CD4-positive, alpha-beta T cell treated with Interleukin-10 for 1 hour (primary cell): ENCODE measurements at regions not wholly inside any gene's neighbourhood (a gene's known extent, or its start where the extent isn't known, plus 50 kb on each side); places are given as distances from the start of the nearest gene placed in this dataset.

Source experiments
- DNase-seq: peaks from one replicate; pipeline ENCODE4 v3.0.0-alpha.2; 2020

- no peak for DNase-seq
These were observed 382.1 kb downstream of the TUSC7 start for GRCh38 chr3:117091676-117092075.

- DNase-seq, result no peak
These were observed 387.0 kb downstream of the TUSC7 start for GRCh38 chr3:117096549-117096948.

GRCh38 chr3:117097351-117097750 lies 387.8 kb downstream of the TUSC7 start:
- no peak for DNase-seq

- no peak for DNase-seq
These were observed 392.1 kb downstream of the TUSC7 start for GRCh38 chr3:117101697-117102096.

- no peak for DNase-seq
These were observed 392.8 kb downstream of the TUSC7 start for GRCh38 chr3:117102426-117102825.

GRCh38 chr3:117103675-117104074 lies 394.1 kb downstream of the TUSC7 start:
- DNase-seq, result no peak

GRCh38 chr3:117104381-117104780 lies 394.8 kb downstream of the TUSC7 start:
- no peak for DNase-seq

GRCh38 chr3:117104792-117105191 lies 395.2 kb downstream of the TUSC7 start:
- no peak for DNase-seq

GRCh38 chr3:117105686-117106085 lies 396.1 kb downstream of the TUSC7 start:
- DNase-seq, result no peak

- DNase-seq, result no peak
These were observed 396.8 kb downstream of the TUSC7 start for GRCh38 chr3:117106396-117106795.

GRCh38 chr3:117107946-117108345 lies 398.4 kb downstream of the TUSC7 start:
- no peak for DNase-seq

GRCh38 chr3:117109178-117109577 lies 399.6 kb downstream of the TUSC7 start:
- no peak for DNase-seq

- DNase-seq, result no peak
These were observed 405.1 kb downstream of the TUSC7 start for GRCh38 chr3:117114517-117115265.

- no peak for DNase-seq
These were observed 407.8 kb downstream of the TUSC7 start for GRCh38 chr3:117117188-117117936.

GRCh38 chr3:117118604-117119003 lies 409.0 kb downstream of the TUSC7 start:
- no peak for DNase-seq

- no peak for DNase-seq
These were observed 410.4 kb downstream of the TUSC7 start for GRCh38 chr3:117120014-117120413.

- DNase-seq, result no peak
These were observed 413.0 kb downstream of the TUSC7 start for GRCh38 chr3:117122609-117123008.

GRCh38 chr3:117126460-117126859 lies 416.9 kb downstream of the TUSC7 start:
- no peak for DNase-seq

GRCh38 chr3:117126946-117127546 lies 417.5 kb downstream of the TUSC7 start:
- no peak for DNase-seq

GRCh38 chr3:117128133-117128532 lies 418.6 kb downstream of the TUSC7 start:
- DNase-seq, result no peak

- no peak for DNase-seq
These were observed 419.3 kb downstream of the TUSC7 start for GRCh38 chr3:117128872-117129271.

- DNase-seq, result no peak
These were observed 419.9 kb downstream of the TUSC7 start for GRCh38 chr3:117129516-117129915.

- DNase-seq, result no peak
These were observed 420.6 kb downstream of the TUSC7 start for GRCh38 chr3:117130222-117130621.

GRCh38 chr3:117131259-117131658 lies 421.7 kb downstream of the TUSC7 start:
- DNase-seq, result no peak
